HG03342 (cell line): ENCODE measurements at regions not wholly inside any gene's neighbourhood (a gene's known extent, or its start where the extent isn't known, plus 50 kb on each side); places are given as distances from the start of the nearest gene placed in this dataset.
"Not testable (repeated sequence)": the region's sequence is repeated elsewhere in the genome, so short reads cannot be mapped to it uniquely, and the experiment has no call there.

Experiments
- ATAC-seq: cut with Tn5 transposase; IDR thresholded peaks from one replicate; pipeline ENCODE4 v1.9.1; 2021; ENCODE audit warnings: mild to moderate bottlenecking, moderate library complexity; ENCODE audit not compliant: unreplicated experiment

- ATAC-seq = no peak
Measured at GRCh38 chr6:93721386-93722048, 302.2 kb upstream of the EPHA7 start.

GRCh38 chr6:93713974-93714373, 294.6 kb upstream of the EPHA7 start:
- no peak for ATAC-seq

- no peak for ATAC-seq
Measured at GRCh38 chr6:93703431-93703830, 284.1 kb upstream of the EPHA7 start.

- ATAC-seq = no peak
Measured at GRCh38 chr6:93701526-93701925, 282.2 kb upstream of the EPHA7 start.

- no peak for ATAC-seq
Measured at GRCh38 chr6:93685494-93685893, 266.1 kb upstream of the EPHA7 start.

GRCh38 chr6:93684339-93684738, 265.0 kb upstream of the EPHA7 start:
- no peak for ATAC-seq

- no peak for ATAC-seq
Measured at GRCh38 chr6:93679836-93680235, 260.5 kb upstream of the EPHA7 start.

- ATAC-seq = no peak
Measured at GRCh38 chr6:93678841-93679454, 259.6 kb upstream of the EPHA7 start.

GRCh38 chr6:93677264-93677965, 258.1 kb upstream of the EPHA7 start:
- ATAC-seq = no peak

- no peak for ATAC-seq
Measured at GRCh38 chr6:93676581-93676980, 257.2 kb upstream of the EPHA7 start.

GRCh38 chr6:93675856-93676417, 256.6 kb upstream of the EPHA7 start:
- ATAC-seq = no peak

GRCh38 chr6:93663111-93663510, 243.8 kb upstream of the EPHA7 start:
- no peak for ATAC-seq

GRCh38 chr6:93654548-93654947, 235.2 kb upstream of the EPHA7 start:
- no peak for ATAC-seq

GRCh38 chr6:93644611-93645010, 225.3 kb upstream of the EPHA7 start:
- ATAC-seq = no peak

GRCh38 chr6:93639126-93639525, 219.8 kb upstream of the EPHA7 start:
- ATAC-seq = no peak

GRCh38 chr6:93636987-93637664, 217.8 kb upstream of the EPHA7 start:
- ATAC-seq = not testable (repeated sequence)

GRCh38 chr6:93624408-93624807, 205.0 kb upstream of the EPHA7 start:
- ATAC-seq = no peak

- ATAC-seq = no peak
Measured at GRCh38 chr6:93621442-93621841, 202.1 kb upstream of the EPHA7 start.

GRCh38 chr6:93604951-93605350, 185.6 kb upstream of the EPHA7 start:
- ATAC-seq = no peak

- no peak for ATAC-seq
Measured at GRCh38 chr6:93592417-93592816, 173.1 kb upstream of the EPHA7 start.

- ATAC-seq = no peak
Measured at GRCh38 chr6:93586306-93586705, 166.9 kb upstream of the EPHA7 start.
